K562 (cell line): ENCODE measurements at regions not wholly inside any gene's neighbourhood (a gene's known extent, or its start where the extent isn't known, plus 50 kb on each side); places are given as distances from the start of the nearest gene placed in this dataset.

Experiments used
- ATAC-seq: fragments of 200-7000 bp; cut with Tn5 transposase; 3 replicates; pipeline ENCODE4 v1.9.1; 2020; ENCODE audit warnings: moderate library complexity
- BruUV-seq: library from RNA; stranded (reverse); fragments of 400-500 nt; replicated peaks from 2 replicates; lab custom pipeline; 2021; lab: Mats Ljungman, UMichigan
- CTCF ChIA-PET: fragments of 300-600 bp; formaldehyde crosslinking; extraction: SDS; loops from one replicate; lab custom pipeline; 2021; ENCODE audit warnings: low intra/inter-chr PET ratio; lab: Yijun Ruan, JAX
- POLR2A ChIA-PET: fragments of 300-600, 350-650 bp; sonication (Branson Sonifier 250); formaldehyde crosslinking; extraction: SDS; loops from one replicate; lab custom pipeline; 2021; ENCODE audit warnings: antibody characterized with exemption, inconsistent platforms; lab: Yijun Ruan, JAX
- DNase-seq, 4 experiments: peaks; one replicate each; pipeline versions ENCODE4 v3.0.0 to v3.0.0-alpha.2; 2011 to 2018; ENCODE audit warnings: low spot score in 3 of 4, mixed read lengths in 3 of 4; ENCODE audit errors: extremely low read depth in 1 of 4
- FAIRE-seq: peaks from 2 replicates; lab custom pipeline; 2011; peaks lifted over from hg19 to GRCh38; lab: Jason Lieb, UNC
- H2AFZ ChIP-seq: 2 replicates; pipeline ENCODE4 v1.6.0; 2011; ENCODE audit warnings: low read depth, low read length, control low read depth, inconsistent platforms
- H3K27ac ChIP-seq: fragments of 200-600 bp; 3 replicates; pipeline ENCODE4 v1.8.0; 2011; ENCODE audit warnings: low read depth, mild to moderate bottlenecking, control low read depth, inconsistent platforms, low read length, moderate library complexity, mixed read lengths; ENCODE audit errors: extremely low read depth
- H3K27me3 ChIP-seq, 2 experiments: fragments of 300-600 bp in 1 of 2; 2 replicates in 1 of 2; 3 replicates in 1 of 2; pipeline versions ENCODE4 v1.6.0 to v1.8.0; 2011; ENCODE audit warnings: inconsistent platforms in 2 of 2, low read length in 2 of 2, mild to moderate bottlenecking in 1 of 2, mixed read lengths in 1 of 2, moderate library complexity in 1 of 2; ENCODE audit not compliant: control insufficient read depth in 2 of 2, insufficient read depth in 2 of 2
- H3K36me3 ChIP-seq: fragments of 300-600 bp; 3 replicates; pipeline ENCODE4 v1.8.0; 2011; ENCODE audit warnings: mild to moderate bottlenecking, low read length, inconsistent platforms; ENCODE audit not compliant: control insufficient read depth, insufficient read depth
- H3K4me1 ChIP-seq, 2 experiments: fragments of 200-600 bp in 1 of 2; replicated peaks in 1 of 2; 2 replicates in 1 of 2; 3 replicates in 1 of 2; pipeline versions ENCODE4 v1.5.1 to v1.8.0; 2011; ENCODE audit warnings: inconsistent platforms in 2 of 2, low read length in 2 of 2, mild to moderate bottlenecking in 1 of 2, mixed read lengths in 1 of 2, moderate library complexity in 1 of 2; ENCODE audit not compliant: control insufficient read depth in 2 of 2, insufficient read depth in 2 of 2
- H3K4me2 ChIP-seq: 2 replicates; pipeline ENCODE4 v1.6.1; 2011; ENCODE audit warnings: low read length, control low read depth, inconsistent platforms, mixed read lengths; ENCODE audit not compliant: insufficient read depth
- H3K4me3 ChIP-seq: fragments of 200-600 bp; sonication (generic), shearing (Covaris generic); 2 replicates; pipeline ENCODE4 v1.5.1; 2016; ENCODE audit warnings: control low read depth, inconsistent platforms
- H3K79me2 ChIP-seq: fragments of 200-600 bp; 3 replicates; pipeline ENCODE4 v1.8.0; 2011; ENCODE audit warnings: low read length, inconsistent platforms; ENCODE audit not compliant: control insufficient read depth, insufficient read depth
- H3K9ac ChIP-seq, 2 experiments: 2 replicates each; pipeline versions ENCODE4 v1.6.0 to v1.6.1; 2011; ENCODE audit warnings: low read depth in 2 of 2, low read length in 2 of 2, control low read depth in 1 of 2, inconsistent platforms in 1 of 2, mild to moderate bottlenecking in 1 of 2, mixed read lengths in 1 of 2; ENCODE audit not compliant: insufficient read depth in 1 of 2
- H3K9me1 ChIP-seq: one replicate; pipeline ENCODE4 v1.6.0; 2011; ENCODE audit warnings: inconsistent platforms, mild to moderate bottlenecking, low read length, moderate library complexity; ENCODE audit not compliant: control insufficient read depth, insufficient read depth
- H3K9me3 ChIP-seq: replicated peaks from 2 replicates; pipeline ENCODE4 v1.5.1; 2011; ENCODE audit warnings: low read depth, low read length, inconsistent platforms; ENCODE audit not compliant: control insufficient read depth, insufficient read depth
- H4K20me1 ChIP-seq: replicated peaks from 2 replicates; pipeline ENCODE4 v1.6.1; 2011; ENCODE audit warnings: low read length, inconsistent platforms, mixed read lengths; ENCODE audit not compliant: control insufficient read depth, insufficient read depth
- ATF3 ChIP-seq, 2 experiments: fragments of 450-650 bp in 1 of 2; sonication (generic) in 1 of 2; formaldehyde crosslinking in 1 of 2; IDR thresholded peaks in 1 of 2; conservative IDR thresholded peaks in 1 of 2; 2 replicates each; pipeline versions ENCODE4 v1.6.1 to v1.8.1; 2016 to 2023; ENCODE audit warnings: mild to moderate bottlenecking in 2 of 2, moderate library complexity in 2 of 2, inconsistent platforms in 1 of 2, missing genetic modification reagents in 1 of 2
- BCOR ChIP-seq: fragments of 450-650 bp; IDR thresholded peaks from 2 replicates; pipeline ENCODE4 v1.6.1; 2016
- CEBPB ChIP-seq: fragments of 450-650 bp; IDR thresholded peaks from 2 replicates; pipeline ENCODE4 v1.6.1; 2016; ENCODE audit warnings: missing genetic modification characterization, missing compliant biosample characterization
- CHD4 ChIP-seq: fragments of 200-600 bp; sonication (generic); IDR thresholded peaks from 3 replicates; pipeline ENCODE4 v1.6.1; 2012; ENCODE audit warnings: low read depth, mild to moderate bottlenecking, mixed read lengths, low read length, inconsistent platforms; ENCODE audit not compliant: insufficient read depth, insufficient replicate concordance, poor library complexity, severe bottlenecking
- HDGF ChIP-seq: fragments of 450-650 bp; IDR thresholded peaks from 2 replicates; pipeline ENCODE4 v1.6.1; 2016
- NR1H2 ChIP-seq: sonication (generic); formaldehyde crosslinking; IDR thresholded peaks from 2 replicates; pipeline ENCODE4 v1.4.0; 2020; ENCODE audit warnings: mild to moderate bottlenecking, missing genetic modification reagents
- RAD51 ChIP-seq: fragments of 450-650 bp; IDR thresholded peaks from 2 replicates; pipeline ENCODE4 v1.7.1; 2016; ENCODE audit warnings: low read depth, mild to moderate bottlenecking, borderline replicate concordance
- SIN3A ChIP-seq, 2 experiments: fragments of 150-350 bp in 1 of 2; IDR thresholded peaks; 2 replicates each; pipeline ENCODE4 v1.6.1; 2011 to 2016; ENCODE audit warnings: borderline replicate concordance in 2 of 2, low read depth in 2 of 2, low read length in 2 of 2, mild to moderate bottlenecking in 2 of 2, moderate library complexity in 2 of 2; ENCODE audit not compliant: control insufficient read depth in 1 of 2
- SRF ChIP-seq, 2 experiments: fragments of 250-450, 450-650 bp in 1 of 2; sonication (Bioruptor Pico) in 1 of 2; sonication (generic) in 1 of 2; formaldehyde crosslinking; IDR thresholded peaks; 2 replicates each; pipeline versions ENCODE4 v1.5.0 to v1.5.1; 2020 to 2022; ENCODE audit warnings: mild to moderate bottlenecking in 1 of 2, missing genetic modification reagents in 1 of 2
- SRSF1 ChIP-seq: fragments of 200-400 bp; formaldehyde crosslinking; IDR thresholded peaks from 2 replicates; pipeline ENCODE4 v1.6.1; 2017; ENCODE audit warnings: mild to moderate bottlenecking, low read depth, low read length, moderate library complexity
- TAF15 ChIP-seq: fragments of 200-400 bp; formaldehyde crosslinking; IDR thresholded peaks from 2 replicates; pipeline ENCODE4 v1.6.1; 2017; ENCODE audit warnings: mild to moderate bottlenecking, low read depth, low read length, moderate library complexity
- TAF9B ChIP-seq: fragments of 450-650 bp; IDR thresholded peaks from 2 replicates; pipeline ENCODE4 v1.6.1; 2018; ENCODE audit warnings: mild to moderate bottlenecking; ENCODE audit not compliant: partially characterized antibody
- TARDBP ChIP-seq: fragments of 450-650 bp; IDR thresholded peaks from 2 replicates; pipeline ENCODE4 v1.6.1; 2016
- TCFL5 ChIP-seq: fragments of 250-450 bp; sonication (Bioruptor Pico); conservative IDR thresholded peaks from 2 replicates; pipeline ENCODE4 v1.6.1; 2021; ENCODE audit warnings: mild to moderate bottlenecking, moderate library complexity, matching md5 sums
- ZNF12 ChIP-seq: sonication (generic); formaldehyde crosslinking; IDR thresholded peaks from 2 replicates; pipeline ENCODE4 v1.4.0; 2020; ENCODE audit warnings: mild to moderate bottlenecking, missing genetic modification reagents
- WGBS: fragments of 100-300 bp; shearing (Covaris generic); methylation state at CpG from one replicate; pipeline ENCODE4 v1.1.6; 2016; ENCODE audit warnings: low coverage, mixed read lengths; ENCODE audit not compliant: insufficient coverage; ENCODE audit errors: missing lambda C conversion rate; 5-methylcytosine and 5-hydroxymethylcytosine counted together
- in situ Hi-C: fragments of 300-500 bp; cut with MboI; formaldehyde crosslinking; loops from 4 replicates; pipeline ENCODE4 v1.15.0; 2018; ENCODE audit warnings: inconsistent platforms, mixed read lengths
- intact Hi-C: fragments of 100-400 bp; cut with micrococcal nuclease; formaldehyde crosslinking; loops from 2 replicates; pipeline ENCODE4 v1.14.2; 2022

DNA sequence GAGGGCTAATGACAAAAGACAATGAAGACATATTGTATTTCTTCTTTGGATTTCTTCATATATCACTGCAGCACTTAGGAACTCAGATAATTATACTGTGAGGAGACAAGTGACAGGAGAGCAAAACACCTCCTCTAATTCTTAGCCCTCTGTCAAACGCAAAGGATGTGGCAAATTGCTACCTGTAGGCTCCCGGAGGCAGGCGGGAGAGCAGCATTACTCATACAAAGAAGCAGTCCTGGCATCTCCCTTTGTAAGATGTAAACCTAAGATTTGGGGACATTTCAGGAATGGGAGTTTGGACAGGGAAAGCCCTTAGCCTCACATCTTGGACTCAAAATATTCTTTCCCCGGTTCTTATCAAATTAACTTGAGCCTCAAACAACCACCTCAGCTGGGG lies 460.8 kb downstream of the SOX2 start:
- Histone ChIP-seq H3K9me3 (no peaks in the 10 kb centered on the region), H3K9ac (no peak overlapping the region), H4K20me1 (no peaks in the 10 kb centered on the region), H3K4me1 (no peaks in the 10 kb centered on the region), H3K4me3 (no peak overlapping the region), H3K9me1 (no peaks in the 10 kb centered on the region), H3K4me2 (no peak overlapping the region), H2AFZ (no peak overlapping the region), H3K79me2 (no peaks in the 10 kb centered on the region), H3K36me3 (no peaks in the 10 kb centered on the region), H3K27me3 (no peaks in the 10 kb centered on the region), H3K27ac (no peak overlapping the region)
- CTCF ChIA-PET = no interaction called here
- 0% methylated on average over 4 of the region's 4 CpGs for WGBS
- DNase-seq = no peak
- BruUV-seq = no TSS peak
- POLR2A ChIA-PET = no interaction called here
- in situ Hi-C loops = no loop called here
- intact Hi-C loops = no loop called here
- no peak for ATAC-seq
- no peak for FAIRE-seq
- TF ChIP-seq SRSF1 (no peak), CEBPB (tag) (no peak), SIN3A (IDR thresholded peaks at IDR 0.05; ENCODE audit: borderline replicate concordance in 2 of 2, control insufficient read depth in 1 of 2, low read depth in 2 of 2, low read length in 2 of 2) (no peak), NR1H2 (no peak), TAF15 (no peak), ATF3 (IDR thresholded peaks at IDR 0.05) (no peak), ATF3 (CRISPR knock-in tag; conservative IDR thresholded peaks at IDR 0.05) (no peak), TARDBP (no peak), HDGF (no peak), BCOR (no peak), CHD4 (no peak), TCFL5 (CRISPR knock-in tag) (no peak), TAF9B (no peak), ZNF12 (CRISPR knock-in tag) (no peak), SRF (CRISPR knock-in tag; IDR thresholded peaks at IDR 0.05) (no peak), RAD51 (no peak)
